ENCODE measurements at regions not wholly inside any gene's neighbourhood (a gene's known extent, or its start where the extent isn't known, plus 50 kb on each side); places are given as distances from the start of the nearest gene placed in this dataset.

DNA sequence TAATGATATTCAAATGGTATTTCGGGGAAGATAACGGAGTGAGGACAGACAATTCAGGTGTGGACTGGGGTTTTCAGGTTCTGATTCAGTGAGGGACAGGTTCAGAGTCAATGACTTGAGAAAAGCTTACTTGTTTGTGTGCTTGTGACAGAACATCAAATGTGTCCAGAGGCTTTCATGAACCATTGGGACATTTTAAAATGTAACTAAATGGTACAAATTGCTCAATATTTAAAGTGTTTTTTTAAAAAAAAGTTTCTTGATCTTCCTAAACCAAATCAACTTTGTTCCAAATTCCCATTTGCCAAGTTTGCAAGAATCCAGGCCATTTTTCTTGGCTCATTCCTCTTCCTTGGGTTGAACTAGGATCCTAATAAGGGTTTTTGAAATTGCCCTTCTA is 59.4 kb upstream of the BZW1 start:
- TF ChIP-seq, protein P1, sequence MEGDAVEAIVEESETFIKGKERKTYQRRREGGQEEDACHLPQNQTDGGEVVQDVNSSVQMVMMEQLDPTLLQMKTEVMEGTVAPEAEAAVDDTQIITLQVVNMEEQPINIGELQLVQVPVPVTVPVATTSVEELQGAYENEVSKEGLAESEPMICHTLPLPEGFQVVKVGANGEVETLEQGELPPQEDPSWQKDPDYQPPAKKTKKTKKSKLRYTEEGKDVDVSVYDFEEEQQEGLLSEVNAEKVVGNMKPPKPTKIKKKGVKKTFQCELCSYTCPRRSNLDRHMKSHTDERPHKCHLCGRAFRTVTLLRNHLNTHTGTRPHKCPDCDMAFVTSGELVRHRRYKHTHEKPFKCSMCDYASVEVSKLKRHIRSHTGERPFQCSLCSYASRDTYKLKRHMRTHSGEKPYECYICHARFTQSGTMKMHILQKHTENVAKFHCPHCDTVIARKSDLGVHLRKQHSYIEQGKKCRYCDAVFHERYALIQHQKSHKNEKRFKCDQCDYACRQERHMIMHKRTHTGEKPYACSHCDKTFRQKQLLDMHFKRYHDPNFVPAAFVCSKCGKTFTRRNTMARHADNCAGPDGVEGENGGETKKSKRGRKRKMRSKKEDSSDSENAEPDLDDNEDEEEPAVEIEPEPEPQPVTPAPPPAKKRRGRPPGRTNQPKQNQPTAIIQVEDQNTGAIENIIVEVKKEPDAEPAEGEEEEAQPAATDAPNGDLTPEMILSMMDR (conservative IDR thresholded peaks at IDR 0.05; ENCODE audit: low read depth, low read length): no peak
- no peak for TF ChIP-seq EZH2 (IDR thresholded peaks at IDR 0.05; ENCODE audit: borderline replicate concordance, low read depth, low read length, poor library complexity, severe bottlenecking)

Data from A673 (cell line).